Peyer's patch (tissue), 4 donors: ENCODE measurements at regions not wholly inside any gene's neighbourhood (a gene's known extent, or its start where the extent isn't known, plus 50 kb on each side); places are given as distances from the start of the nearest gene placed in this dataset.

Experiments
- CTCF ChIP-seq, 6 experiments: fragments of 450-650 bp in 4 of 6; fragments of 200-600 bp in 2 of 6; sonication (generic) in 1 of 6; IDR thresholded peaks; one replicate each; pipeline ENCODE4 v1.5.1; 2017 to 2019; ENCODE audit warnings: antibody characterized with exemption in 6 of 6, mild to moderate bottlenecking in 3 of 6, moderate library complexity in 1 of 6
- POLR2A ChIP-seq, 2 donors: fragments of 450-650 bp; IDR thresholded peaks; one replicate each; pipeline ENCODE4 v1.5.1; 2017; ENCODE audit warnings: antibody characterized with exemption in 2 of 2, mild to moderate bottlenecking in 2 of 2, moderate library complexity in 2 of 2

DNA sequence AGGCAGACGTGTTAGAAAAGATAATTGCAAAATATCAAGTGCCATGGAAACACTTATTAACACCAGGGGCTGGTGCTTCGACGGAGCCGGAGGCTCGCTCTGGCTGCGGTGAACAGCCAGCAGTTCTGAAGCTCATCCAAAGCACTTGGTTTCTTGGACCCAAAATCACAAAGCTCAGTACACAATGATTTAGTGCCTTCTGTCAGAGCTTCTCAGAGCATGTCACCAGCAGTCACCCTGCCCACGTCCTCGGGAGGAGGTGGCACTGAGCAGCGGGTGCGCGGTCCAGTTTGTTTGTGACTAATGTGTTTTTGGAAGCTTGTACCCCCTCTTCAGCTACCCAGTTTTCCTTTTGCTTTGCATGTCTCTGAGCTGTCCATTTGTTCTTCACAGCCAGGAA, 58.7 kb upstream of the KIRREL3 start:
- no peak for TF ChIP-seq CTCF (IDR thresholded peaks at IDR 0.05)
- no peak for TF ChIP-seq POLR2A (IDR thresholded peaks at IDR 0.05)
